WI38 (cell line): ENCODE measurements at regions not wholly inside any gene's neighbourhood (a gene's known extent, or its start where the extent isn't known, plus 50 kb on each side); places are given as distances from the start of the nearest gene placed in this dataset.
A peak's percentile ranks its signal among the peaks of the same experiment; 100 is the strongest.

ENCODE experiments used
- H3K4me3 ChIP-seq: 2 replicates; pipeline ENCODE4 v1.5.1; 2011; ENCODE audit warnings: low read depth, mild to moderate bottlenecking, control low read depth, low read length
- CTCF ChIP-seq: IDR thresholded peaks from 2 replicates; pipeline ENCODE4 v1.5.1; 2012; ENCODE audit warnings: low read depth, mild to moderate bottlenecking, control low read depth, low read length

- TF ChIP-seq CTCF, result no peak
- no peak overlapping the region for H3K4me3 ChIP-seq
Measured at GRCh38 chr5:97418462-97418861, 235.4 kb upstream of the RIOK2 start.

- no peak for TF ChIP-seq CTCF
- H3K4me3 ChIP-seq, result no peak overlapping the region
Measured at GRCh38 chr5:97420646-97421045, 237.6 kb upstream of the RIOK2 start.

GRCh38 chr5:97422678-97423077 is 239.6 kb upstream of the RIOK2 start:
- no peak overlapping the region for H3K4me3 ChIP-seq
- no peak for TF ChIP-seq CTCF

GRCh38 chr5:97425511-97425910 is 242.5 kb upstream of the RIOK2 start:
- H3K4me3 ChIP-seq, result no peak overlapping the region
- TF ChIP-seq CTCF, result 0 out of 2 replicates have a peak, but pooled peaks have one; percentile 8

GRCh38 chr5:97427235-97427634 is 244.2 kb upstream of the RIOK2 start:
- H3K4me3 ChIP-seq, result no peak overlapping the region
- no peak for TF ChIP-seq CTCF

- H3K4me3 ChIP-seq, result no peak overlapping the region
- no peak for TF ChIP-seq CTCF
Measured at GRCh38 chr5:97434021-97434420, 251.0 kb upstream of the RIOK2 start.

GRCh38 chr5:97436405-97436804 is 253.4 kb upstream of the RIOK2 start:
- no peak for TF ChIP-seq CTCF
- no peak overlapping the region for H3K4me3 ChIP-seq
